SIG-M5 treated with dmso at 0.1 percent for 504 hours (cell line): ENCODE measurements at regions not wholly inside any gene's neighbourhood (a gene's known extent, or its start where the extent isn't known, plus 50 kb on each side); places are given as distances from the start of the nearest gene placed in this dataset.
"Not testable (repeated sequence)": the region's sequence is repeated elsewhere in the genome, so short reads cannot be mapped to it uniquely, and the experiment has no call there.

Source experiments
- DNase-seq: peaks from one replicate; lab custom pipeline; 2025; ENCODE audit not compliant: unreplicated experiment; lab: John Stamatoyannopoulos, UW

- no peak for DNase-seq
Measured at GRCh38 chr6:91994787-91995186, 1407.9 kb upstream of the MAP3K7 start.

DNA sequence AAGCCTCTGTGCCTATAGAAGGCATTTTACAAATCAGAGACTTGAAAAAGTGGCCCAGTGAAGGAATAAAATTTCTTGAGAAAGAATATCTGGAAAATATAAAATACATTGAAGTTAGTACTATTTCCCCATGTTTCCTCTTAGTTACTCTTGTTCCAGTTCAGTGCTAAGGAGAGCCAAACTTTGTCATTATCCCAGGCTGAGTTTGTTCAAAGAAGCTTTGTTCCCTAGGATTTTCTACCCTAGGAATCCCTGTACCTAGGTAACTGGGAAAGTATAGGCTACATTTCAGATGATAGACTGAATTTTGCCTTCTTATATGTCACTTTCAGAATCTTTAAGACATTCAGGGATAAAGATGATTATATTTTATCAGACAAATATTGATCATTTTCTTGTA lies 1395.7 kb upstream of the MAP3K7 start:
- no peak for DNase-seq

GRCh38 chr6:91976797-91977196 lies 1389.9 kb upstream of the MAP3K7 start:
- DNase-seq = no peak

GRCh38 chr6:91970700-91971099 lies 1383.8 kb upstream of the MAP3K7 start:
- no peak for DNase-seq

DNA sequence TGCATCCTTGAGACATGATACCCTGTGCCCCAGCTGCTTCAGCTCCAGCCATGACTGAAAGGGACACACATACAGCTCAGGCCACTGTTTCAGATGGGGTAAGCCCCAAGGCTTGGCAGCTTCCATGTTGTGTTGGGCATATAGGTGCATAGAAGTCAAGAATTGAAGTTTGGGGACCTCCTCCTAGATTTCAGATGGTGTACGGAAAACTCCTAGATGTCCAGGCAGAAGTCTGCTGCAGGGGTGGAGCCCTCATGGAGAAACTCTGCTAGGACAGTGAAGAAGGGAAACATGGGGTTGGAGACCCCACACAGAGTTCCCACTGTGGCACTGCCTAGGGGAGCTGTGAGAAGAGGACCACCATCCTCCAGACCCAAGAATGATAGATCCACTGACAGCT lies 1379.0 kb upstream of the MAP3K7 start:
- no peak for DNase-seq

- DNase-seq = no peak
Measured at GRCh38 chr6:91961671-91962070, 1374.8 kb upstream of the MAP3K7 start.

- no peak for DNase-seq
Measured at GRCh38 chr6:91961236-91961635, 1374.4 kb upstream of the MAP3K7 start.

- no peak for DNase-seq
Measured at GRCh38 chr6:91941838-91942237, 1355.0 kb upstream of the MAP3K7 start.

DNA sequence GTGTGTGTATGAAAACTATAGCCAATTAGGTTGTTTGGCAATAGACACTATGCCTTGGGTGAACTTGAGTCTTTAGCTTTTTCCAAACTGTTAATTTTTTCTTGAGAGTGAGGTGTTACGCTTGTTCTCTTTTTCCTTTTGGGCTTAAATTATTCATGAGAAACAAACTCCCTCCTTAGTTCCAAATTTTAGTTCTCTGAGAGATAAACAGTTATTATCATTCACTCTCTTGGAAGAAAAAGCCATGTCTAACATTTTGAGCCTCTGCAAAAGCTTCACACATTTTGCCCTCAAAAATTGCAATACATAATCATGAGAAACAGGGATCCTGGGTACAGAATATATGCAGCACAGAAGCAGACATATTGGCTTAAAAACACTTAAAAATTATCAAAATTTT lies 1353.9 kb upstream of the MAP3K7 start:
- no peak for DNase-seq

- no peak for DNase-seq
Measured at GRCh38 chr6:91926827-91927226, 1340.0 kb upstream of the MAP3K7 start.

DNA sequence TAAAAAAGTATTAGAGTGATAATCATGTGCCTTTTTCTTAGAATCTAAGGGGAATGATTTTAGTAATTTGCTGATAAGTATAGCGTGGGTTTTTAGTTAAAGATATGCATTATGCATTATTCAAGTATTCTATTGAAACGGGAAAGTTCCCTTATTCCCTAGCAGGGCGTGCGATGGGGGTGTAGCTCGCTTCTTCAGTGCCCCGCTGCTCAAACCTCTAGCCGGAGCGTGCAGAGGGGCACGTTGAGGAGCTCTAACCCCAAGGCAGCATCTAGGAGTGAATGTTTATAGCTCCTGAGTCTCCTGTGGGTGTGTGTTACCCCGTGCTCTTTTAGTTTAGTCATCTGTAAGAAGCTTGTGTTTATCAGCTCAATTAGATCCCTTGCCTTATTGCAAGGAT lies 1339.5 kb upstream of the MAP3K7 start:
- DNase-seq = no peak

GRCh38 chr6:91911945-91912344 lies 1325.1 kb upstream of the MAP3K7 start:
- DNase-seq = no peak

- no peak for DNase-seq
Measured at GRCh38 chr6:91904586-91905164, 1317.8 kb upstream of the MAP3K7 start.

DNA sequence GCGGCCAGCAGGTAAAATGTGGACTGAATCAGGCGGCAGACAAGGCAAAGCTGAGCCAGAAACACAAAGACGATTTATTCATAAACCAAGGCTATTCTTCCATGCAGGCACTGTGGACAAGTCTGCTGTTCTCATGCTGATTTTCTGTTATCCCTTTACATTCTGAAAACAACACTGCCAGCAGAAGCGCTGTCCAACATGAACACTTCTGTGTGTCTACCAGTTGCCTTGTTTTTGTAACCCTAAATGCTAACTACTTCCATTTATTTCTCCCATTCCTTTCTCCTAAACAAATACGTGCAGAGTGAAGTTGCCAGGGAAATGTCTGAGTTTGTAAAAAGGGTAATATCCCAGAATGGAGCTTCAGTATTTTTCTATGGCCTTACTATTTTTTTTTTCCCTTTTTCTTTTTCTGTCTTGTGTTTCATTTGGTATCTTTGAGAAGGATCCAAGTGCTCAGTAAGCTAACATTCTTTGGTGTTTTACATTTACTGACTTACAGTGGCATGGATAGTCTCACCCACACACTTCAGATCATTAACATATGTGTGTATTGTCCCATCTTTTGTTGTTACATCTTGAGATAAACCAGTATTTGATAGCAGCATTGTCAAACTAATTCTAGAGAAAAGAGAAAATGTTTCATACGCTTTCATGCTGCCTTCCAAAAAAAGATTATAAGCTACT lies 1308.9 kb upstream of the MAP3K7 start:
- no peak for DNase-seq

- DNase-seq = no peak
Measured at GRCh38 chr6:91886183-91886795, 1299.4 kb upstream of the MAP3K7 start.

GRCh38 chr6:91881791-91882190 lies 1294.9 kb upstream of the MAP3K7 start:
- not testable (repeated sequence) for DNase-seq

GRCh38 chr6:91879386-91879995 lies 1292.6 kb upstream of the MAP3K7 start:
- DNase-seq = no peak

DNA sequence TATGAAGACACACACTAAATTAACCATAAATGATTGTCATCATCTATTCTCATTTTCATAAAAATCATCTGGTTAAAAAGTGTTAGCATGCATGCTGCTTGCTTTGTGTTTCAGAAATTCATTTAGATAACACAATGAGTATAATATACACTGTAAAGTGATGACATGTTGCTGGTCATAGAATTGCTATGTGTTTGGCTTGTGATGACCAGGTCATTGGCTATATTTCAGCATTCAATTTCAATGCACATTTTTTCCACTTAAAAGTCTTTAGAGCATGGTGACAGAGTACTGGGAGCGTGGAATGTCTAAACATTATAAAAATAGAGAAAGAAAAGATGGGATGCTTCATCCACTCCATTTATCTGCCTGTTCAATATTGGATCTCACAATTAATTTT lies 1291.1 kb upstream of the MAP3K7 start:
- DNase-seq = no peak

- DNase-seq = no peak
Measured at GRCh38 chr6:91874971-91875370, 1288.1 kb upstream of the MAP3K7 start.

GRCh38 chr6:91868539-91869202 lies 1281.8 kb upstream of the MAP3K7 start:
- DNase-seq = no peak

GRCh38 chr6:91865889-91866288 lies 1279.0 kb upstream of the MAP3K7 start:
- no peak for DNase-seq

GRCh38 chr6:91864911-91865310 lies 1278.0 kb upstream of the MAP3K7 start:
- DNase-seq = no peak
